GM11168 (cell line): ENCODE measurements at regions not wholly inside any gene's neighbourhood (a gene's known extent, or its start where the extent isn't known, plus 50 kb on each side); places are given as distances from the start of the nearest gene placed in this dataset.
"Not testable (repeated sequence)": the region's sequence is repeated elsewhere in the genome, so short reads cannot be mapped to it uniquely, and the experiment has no call there.

ENCODE experiments used
- in situ Hi-C: fragments of 300-500 bp; cut with MboI; formaldehyde crosslinking; loops from one replicate; pipeline ENCODE4 v1.12.0; 2022; ENCODE audit warnings: low sequenced_read_pairs; ENCODE audit not compliant: unreplicated experiment

DNA sequence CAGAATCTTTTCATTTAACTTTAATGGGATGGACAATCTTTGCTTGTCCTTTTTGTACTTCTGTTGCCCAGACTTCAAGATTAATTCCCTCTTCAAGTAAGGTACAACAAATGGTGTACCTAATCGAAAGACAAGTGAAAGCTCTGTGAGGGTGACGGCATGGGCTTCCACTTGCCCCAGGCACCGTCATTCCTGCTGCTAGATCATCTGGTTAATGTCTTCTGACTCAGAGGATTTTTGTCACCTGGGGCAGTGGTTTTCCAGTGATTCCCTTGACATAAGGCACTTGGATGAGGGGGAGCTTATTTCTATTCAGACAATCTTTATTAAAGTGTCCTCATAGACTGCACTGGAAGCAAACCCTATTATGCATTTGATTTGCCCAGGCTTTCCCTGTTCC, 977.0 kb upstream of the AMELY start:
- in situ Hi-C loops: no loop called here

DNA sequence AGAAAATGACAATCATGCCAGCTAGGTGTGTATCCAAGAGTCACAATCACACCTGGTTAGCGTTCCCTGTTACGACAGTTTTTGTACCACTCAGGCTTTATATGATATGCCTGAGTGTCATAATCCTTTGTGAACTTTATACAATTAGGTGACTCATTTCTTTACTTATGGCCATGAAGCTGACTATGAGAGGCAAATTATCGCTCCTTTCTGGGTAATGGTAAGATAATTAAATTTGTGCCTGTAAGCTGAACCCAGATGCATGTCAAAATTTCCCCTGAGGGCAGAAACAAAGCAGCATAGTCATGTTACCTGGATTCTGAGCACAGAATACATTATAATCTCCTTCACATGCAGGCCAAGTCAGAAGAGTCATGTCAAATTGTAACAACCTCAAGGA, 970.1 kb upstream of the AMELY start:
- in situ Hi-C loops: no loop called here

DNA sequence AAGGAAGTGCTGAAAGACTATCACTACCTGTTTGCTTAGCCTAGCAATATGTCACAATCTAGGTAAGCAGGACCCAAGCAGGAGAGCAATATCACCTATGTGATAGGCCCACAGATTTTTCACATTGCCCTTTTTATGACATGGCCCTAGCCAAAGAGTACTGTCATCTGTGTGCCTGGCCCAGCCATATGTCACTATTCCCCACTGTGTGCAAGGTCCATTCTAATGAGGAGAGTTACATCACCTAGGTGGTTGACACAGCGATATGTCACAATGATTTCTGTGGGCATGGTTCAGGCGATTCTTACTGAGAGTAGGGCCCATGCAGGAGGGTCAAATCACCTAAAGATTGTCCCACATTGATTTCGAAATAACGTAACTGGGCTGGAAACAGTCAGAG, 967.7 kb upstream of the AMELY start:
- in situ Hi-C loops: no loop called here

DNA sequence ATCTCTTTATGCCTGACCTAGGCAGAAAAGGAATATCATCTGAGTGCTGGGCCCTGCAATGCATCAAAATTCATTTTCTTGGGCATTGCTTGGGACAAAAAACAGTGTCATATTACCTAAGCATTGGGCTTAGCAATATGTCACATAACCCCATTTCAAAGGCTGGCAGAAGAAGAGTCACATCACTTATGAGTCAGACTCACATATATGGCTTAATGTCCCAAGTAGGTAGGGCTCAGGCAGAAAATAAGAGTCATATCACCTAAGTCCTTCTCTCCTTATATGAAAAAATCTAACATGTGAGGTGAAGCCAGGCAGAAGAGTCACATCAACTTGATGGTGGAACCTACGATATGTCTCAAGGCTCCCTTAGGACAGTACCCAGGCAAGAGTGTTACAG, 967.2 kb upstream of the AMELY start:
- in situ Hi-C loops: no loop called here

DNA sequence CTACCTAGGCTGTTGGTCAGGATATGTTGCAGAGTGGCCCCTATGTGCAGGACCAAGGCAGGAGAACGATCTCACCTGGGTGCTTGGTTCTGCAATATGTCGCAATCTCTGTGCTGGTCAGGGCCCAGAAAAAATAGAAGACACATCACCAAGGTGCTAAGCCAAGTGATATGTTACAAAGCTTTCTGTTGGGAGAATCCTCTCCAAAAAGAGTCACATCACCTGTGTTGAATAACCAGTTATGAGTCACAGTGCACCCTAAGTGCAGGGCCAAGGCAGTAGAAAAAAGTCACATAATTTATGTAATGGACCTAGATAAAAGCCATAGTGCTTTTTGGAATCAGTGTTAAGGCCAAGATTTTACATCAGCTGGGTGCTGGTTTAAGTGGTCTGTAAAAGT, 965.9 kb upstream of the AMELY start:
- in situ Hi-C loops: no loop called here

DNA sequence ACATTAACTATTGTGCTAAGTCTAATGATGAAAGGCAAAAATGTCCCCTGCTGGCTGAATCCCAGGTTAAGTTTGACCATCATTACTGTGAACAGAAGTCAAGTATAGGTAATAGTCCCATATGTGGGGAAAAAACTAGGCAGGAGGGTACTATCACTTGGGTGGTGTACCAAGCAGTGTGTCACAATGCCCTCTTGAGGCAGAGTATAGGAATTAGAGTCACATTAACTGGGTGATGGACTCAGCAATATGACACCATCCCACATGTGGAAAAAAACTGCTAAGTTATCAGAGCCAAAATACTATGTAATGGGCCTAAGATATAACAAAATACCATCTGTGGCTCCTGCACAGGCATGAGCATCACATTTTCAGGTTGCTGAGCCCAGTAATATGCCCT, 962.5 kb upstream of the AMELY start:
- in situ Hi-C loops: no loop called here

DNA sequence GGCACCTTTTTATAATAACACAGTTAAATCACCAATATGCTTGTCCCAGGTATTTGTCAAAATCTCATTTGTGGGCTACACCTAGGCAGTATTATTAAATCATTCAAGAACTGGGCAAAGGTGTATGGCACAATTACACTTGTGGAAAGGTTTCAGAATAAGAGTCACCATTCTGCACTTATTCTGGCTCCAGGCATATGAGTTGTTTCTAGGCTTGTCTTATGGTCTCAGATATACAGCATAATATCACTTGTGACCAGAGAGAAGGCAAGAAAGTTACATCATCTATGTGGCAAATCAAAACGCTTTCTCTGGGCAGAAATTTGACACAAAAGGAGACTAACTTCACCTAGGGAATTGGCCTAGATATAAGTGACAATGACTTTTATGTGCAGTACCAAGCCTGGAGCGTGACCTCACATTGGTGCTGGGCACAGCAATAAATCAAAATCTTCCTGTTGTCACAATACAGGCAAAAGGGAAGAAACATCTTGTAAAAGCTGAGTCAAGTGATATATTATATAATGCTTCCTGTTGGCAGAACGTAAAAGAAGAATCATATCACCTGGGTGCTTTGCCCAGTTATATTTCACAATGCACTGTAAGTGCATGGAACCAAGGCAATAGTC, 959.9 kb upstream of the AMELY start:
- in situ Hi-C loops: no loop called here

DNA sequence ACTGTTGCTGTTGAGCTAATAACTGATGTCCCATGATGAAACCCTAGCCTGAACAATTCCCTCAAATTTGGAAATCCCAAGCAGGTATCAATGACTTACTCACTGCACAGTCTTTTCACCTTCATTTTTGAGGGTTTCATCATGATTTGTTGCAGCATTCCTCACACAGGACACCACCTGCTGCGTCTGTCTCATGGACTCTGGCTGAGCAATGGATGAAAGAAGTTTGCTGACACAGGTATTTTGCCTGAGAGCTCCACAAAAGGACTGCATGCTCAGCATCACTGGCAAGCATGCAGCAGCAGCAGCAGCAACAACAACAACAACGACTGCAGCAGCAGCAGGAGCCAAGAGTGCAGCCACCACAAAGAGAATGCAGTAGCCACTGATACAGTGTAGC, 955.4 kb upstream of the AMELY start:
- in situ Hi-C loops: no loop called here

DNA sequence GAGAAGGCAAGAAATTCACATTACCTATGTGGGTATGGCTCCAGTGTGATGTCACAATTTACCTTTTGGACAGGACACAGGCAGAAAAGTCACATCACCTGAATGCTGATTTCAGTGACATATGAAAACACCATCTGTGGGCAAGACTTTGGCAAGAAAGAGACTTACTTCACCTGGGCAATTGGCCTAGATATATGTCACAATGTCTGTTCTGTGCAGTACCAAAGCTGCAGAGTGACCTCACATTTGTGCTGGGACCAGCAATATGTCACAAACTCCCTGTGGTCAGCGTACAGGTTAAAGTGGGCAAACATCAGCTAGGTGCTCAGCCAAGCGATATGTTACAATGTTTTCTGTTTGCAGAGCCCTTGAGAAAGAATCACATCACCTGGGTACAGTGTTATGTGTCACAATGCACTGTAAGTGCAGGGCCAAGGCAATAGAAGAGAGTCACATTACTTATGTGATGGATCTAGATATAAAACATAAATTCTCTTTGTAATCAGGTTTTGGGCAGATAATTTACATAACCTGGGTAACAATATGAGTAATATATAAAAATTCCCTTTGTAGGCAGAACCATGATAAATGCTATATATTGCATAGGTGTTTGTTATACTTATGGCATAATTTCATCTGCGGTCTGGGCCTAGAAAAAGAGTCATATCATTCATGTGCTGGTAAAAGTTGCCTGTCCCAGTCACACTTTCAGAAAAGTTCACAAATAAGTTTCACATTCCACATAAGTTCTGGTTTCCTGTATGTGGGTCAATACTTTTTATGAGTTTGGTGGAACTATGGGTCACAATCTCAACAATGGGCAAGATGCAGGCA, 949.4 kb upstream of the AMELY start:
- in situ Hi-C loops: no loop called here

DNA sequence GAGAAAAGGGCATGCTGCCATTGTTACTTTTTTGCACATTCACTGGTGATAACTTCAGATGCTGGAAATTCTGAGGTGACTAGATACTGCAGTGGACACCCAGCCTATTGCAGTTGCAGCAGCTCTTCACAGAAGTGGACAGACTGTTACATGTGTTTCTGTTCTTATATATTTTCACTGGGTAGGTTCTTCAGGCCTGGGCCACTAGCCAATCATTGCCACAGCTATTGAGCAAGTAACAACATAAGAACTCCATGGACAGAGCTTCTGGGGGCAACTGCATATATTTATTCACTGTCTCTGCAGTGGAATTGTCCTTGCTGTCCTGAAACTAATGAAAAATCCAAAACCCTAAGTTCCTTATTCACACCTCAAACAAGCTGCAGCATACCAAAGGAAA, 938.6 kb upstream of the AMELY start:
- in situ Hi-C loops: no loop called here

DNA sequence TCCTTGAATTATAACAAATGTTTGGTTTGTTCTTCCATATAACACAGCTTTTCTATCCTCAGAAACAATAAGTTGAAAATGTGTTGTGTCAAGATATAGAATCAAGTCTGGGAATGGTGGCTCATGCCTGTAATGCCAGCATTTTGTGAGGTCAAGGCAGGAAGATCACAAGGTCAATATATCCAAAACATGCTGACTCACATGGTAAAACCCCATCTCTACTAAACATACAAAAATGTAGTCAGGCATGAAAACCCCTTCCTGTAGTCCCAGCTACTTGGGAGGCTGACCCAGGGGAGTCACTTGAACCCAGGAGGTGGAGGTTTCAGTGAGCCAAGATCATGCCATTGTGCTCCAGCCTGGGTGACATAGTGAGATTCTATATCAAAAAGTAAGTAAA, 934.2 kb upstream of the AMELY start:
- in situ Hi-C loops: no loop called here

DNA sequence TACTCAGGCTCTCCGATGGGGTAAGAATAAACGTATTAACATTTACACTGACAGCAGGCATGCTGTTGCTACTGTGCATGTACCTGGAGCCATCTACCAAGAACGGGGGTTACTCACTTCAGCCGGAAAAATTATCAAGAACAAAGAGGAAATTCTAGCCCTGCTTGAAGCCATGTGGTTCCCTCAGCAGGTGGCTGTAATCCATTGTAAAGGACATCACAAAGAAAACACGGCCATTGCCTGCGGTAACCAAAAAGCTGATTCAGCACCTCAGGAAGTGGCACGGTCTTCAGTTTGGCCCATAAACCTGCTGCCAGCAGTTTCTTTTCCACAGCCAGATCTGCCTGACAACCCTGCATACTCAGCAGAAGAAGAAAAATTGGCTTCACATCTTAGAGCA, 925.5 kb upstream of the AMELY start:
- in situ Hi-C loops: no loop called here

DNA sequence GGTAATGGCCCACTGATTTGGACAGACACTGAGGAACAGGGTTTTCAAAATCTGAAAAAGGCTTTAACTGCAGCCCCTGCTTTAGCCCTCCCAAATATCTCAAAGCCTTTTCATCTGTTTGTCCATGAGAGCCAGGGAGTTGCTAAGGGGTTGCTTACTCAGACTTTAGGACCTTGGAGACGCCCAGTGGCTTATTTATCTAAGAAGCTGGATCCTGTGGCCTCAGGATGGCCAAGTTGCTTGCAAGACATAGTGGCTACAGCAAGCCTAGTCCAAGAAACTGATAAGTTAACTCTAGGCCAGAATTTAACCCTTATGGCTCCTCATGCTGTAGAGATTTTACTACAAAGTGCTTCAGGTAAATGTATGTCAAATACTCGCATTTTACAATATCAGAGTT, 924.8 kb upstream of the AMELY start:
- in situ Hi-C loops: no loop called here

DNA sequence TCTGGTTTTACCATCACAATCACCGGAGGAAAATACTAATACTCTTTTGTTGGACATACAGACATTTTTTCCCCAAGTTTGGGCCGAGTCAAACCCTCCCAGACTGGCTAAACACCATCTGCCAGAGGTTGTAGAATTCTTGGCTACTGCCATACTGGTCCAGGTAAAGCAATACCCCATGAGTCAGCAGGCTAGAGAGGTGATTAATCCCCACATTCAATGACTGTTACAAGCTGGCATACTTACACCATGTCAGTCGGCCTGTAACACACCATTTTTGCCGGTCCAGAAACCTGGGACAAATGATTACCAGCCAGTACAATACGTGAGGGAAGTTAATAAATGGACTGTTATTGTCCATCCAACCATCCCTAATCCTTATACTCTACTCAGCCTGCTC, 923.9 kb upstream of the AMELY start:
- in situ Hi-C loops: no loop called here

DNA sequence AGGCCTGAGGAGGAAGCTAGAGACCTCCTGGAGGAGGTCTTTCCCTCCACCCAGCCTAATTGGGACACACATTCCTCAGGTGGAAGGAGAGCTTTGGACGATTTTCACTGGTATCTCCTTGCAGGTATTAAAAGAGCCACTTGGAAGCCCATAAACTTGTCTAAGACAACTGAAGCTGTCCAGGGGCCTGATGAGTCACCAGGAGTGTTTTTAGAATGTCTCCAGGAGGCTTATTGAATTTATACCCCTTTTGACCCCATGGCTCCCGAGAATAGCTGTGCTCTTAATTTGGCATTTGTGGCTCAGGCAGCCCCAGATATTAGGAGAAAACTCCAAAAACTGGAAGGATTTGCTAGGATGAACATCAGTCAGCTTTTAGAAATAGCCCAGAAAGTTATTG, 922.7 kb upstream of the AMELY start:
- in situ Hi-C loops: no loop called here

DNA sequence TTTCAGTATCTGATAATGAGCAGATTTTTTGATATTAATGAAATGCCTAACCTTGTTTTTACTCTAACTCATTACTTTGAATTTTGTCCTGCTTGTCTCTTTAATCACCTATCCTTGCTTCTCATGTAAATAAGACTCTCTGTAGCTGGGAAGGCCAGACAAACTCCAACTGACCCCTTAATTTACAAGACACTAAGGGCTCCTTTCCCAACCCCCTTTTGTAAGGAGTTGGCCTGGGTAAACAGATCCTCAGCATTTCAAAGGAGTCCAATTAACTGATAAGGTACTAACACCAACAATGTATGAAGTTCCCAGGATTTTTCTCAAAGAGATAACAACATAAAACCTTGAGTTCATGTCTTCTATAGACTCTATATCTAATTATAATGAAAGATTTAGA, 919.3 kb upstream of the AMELY start:
- in situ Hi-C loops: not testable (repeated sequence)

DNA sequence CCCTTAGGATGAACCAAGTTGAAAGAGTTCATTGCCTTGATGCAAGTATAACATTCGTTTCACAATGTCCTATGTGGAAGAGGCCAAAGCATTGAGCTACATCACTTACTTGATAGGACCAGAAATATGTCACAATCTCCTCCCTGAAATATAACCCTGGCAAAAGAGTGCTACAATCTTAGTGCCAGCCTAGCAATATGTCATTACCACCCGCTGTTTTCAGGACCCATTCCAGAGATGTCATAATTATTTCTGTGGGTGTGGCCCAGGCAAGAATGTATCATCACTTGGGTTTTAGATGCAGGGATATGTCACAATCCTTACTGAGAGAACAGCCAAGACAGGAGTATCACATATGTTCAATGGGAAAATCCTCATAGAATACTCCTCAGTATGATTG, 915.0 kb upstream of the AMELY start:
- in situ Hi-C loops: no loop called here

DNA sequence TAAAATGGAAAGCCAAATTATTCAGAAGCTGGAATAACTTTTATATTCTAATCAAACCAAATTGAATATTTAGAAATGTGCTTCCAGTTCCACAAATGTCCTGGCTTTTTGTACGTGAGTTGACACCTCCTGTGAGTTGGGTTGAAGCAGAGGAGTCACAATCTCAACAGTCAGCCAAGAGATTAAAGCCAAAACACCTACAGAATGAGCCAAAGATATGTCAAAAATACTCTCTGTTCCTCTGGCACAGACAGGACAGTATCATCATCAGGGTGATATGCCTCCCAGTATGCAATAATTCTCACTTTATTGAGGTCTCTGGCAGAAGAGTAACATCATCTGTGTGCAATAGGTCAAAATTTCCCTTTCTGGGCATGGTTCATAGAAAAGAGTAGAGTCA, 914.3 kb upstream of the AMELY start:
- in situ Hi-C loops: no loop called here

DNA sequence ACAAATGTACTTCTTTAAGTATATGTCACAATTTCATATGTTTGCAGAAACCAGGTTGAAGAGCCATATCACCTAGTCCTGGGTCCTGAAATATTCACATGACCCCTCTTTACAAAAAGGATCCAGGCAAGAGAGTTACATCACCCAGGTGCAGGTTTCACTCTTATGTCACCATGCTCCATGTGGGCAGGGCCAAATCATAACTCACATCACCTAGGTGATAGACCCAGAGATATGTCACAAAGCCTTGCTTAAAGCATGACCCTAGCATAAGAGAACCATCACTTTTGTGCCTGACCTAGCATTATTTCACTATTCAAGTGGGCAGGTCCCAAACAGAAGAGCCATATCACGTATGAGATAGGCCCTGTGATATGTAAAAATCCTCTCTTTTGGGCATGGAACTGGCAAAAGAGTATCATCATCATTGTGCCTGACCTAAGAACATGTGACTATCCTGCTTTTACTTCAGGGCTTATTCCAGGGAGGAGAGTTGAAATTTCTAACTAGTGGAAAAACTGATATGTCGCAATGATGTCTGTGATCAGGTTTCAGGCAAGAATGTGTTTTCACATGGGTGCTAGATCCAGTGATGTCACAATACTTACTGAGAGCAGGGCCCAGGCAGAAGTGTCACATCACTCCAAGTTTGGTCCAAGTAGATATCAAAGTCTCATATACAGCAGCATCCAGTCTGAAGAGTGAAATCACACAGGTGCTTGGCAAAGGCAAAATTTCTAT, 909.9 kb upstream of the AMELY start:
- in situ Hi-C loops: loop anchor here (25.0 kb wide), 1 partner anchor 484 kb away; no protein-coding TSS in a partner anchor

DNA sequence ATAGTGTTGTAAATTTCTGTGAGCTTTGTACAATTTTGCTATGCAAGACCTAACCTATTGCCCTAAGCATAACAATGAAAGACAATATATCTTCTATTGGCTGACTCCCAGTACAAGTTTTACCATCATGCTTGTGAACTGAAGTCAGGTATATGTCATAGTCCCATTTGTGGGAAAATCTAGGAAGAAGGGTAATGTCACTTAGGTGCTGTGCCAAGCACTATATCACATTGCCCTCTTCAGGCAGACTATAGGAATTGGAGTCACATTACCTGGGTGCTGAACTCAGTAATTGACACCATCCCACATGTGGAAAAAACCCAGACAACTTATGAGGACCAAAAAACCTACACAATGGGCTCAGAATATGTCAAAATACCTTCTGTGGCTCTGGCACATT, 907.4 kb upstream of the AMELY start:
- in situ Hi-C loops: loop anchor here (25.0 kb wide), 1 partner anchor 482 kb away; no protein-coding TSS in a partner anchor

DNA sequence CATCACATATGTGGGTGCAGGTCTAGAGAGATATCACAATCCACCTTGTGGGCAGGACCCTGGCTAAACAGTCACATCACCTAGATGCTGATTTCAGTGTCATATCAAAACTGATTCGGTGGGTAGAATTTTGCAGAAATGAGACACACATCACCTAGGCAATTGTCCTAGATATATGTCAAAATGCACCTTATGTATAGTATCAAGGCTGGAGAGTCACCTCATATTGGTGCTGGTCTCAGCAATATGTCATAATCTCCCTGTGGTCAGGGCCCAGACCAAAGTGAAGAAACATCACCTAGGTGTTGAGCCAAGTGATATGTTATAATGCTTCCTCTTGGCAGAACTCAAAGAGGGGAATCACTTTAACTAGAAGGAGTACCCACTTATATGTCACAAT, 905.0 kb upstream of the AMELY start:
- in situ Hi-C loops: loop anchor here (25.0 kb wide), 1 partner anchor 479 kb away; no protein-coding TSS in a partner anchor
